HCT116 (cell line): ENCODE measurements at regions not wholly inside any gene's neighbourhood (a gene's known extent, or its start where the extent isn't known, plus 50 kb on each side); places are given as distances from the start of the nearest gene placed in this dataset.

ENCODE experiments used
- EZH2 ChIP-seq: fragments of 200-600 bp; sonication (generic); IDR thresholded peaks from 2 replicates; pipeline ENCODE4 v1.6.1; 2017; ENCODE audit warnings: antibody characterized with exemption, mixed run types
- POLR2A ChIP-seq: IDR thresholded peaks from 2 replicates; pipeline ENCODE4 v1.7.0; 2011; ENCODE audit warnings: borderline replicate concordance; ENCODE audit not compliant: insufficient read depth, insufficient read length; ENCODE audit errors: extremely low read depth
- RAD21 ChIP-seq: IDR thresholded peaks from 2 replicates; pipeline ENCODE4 v1.6.1; 2012; ENCODE audit warnings: low read depth, mild to moderate bottlenecking
- TCF7L2 ChIP-seq: IDR thresholded peaks from 2 replicates; pipeline ENCODE4 v1.7.0; 2011; ENCODE audit warnings: borderline replicate concordance, inconsistent platforms; ENCODE audit not compliant: insufficient read depth, insufficient read length; ENCODE audit errors: extremely low read depth
- YY1 ChIP-seq: IDR thresholded peaks from 2 replicates; pipeline ENCODE4 v1.6.1; 2011; ENCODE audit warnings: low read length, low read depth, moderate library complexity, mild to moderate bottlenecking; ENCODE audit not compliant: insufficient replicate concordance; ENCODE audit errors: extremely low read depth
- ZNF274 ChIP-seq: fragments of 200-500 bp; sonication (Bioruptor generic); IDR thresholded peaks from 2 replicates; pipeline ENCODE4 v1.6.1; 2014; ENCODE audit warnings: mild to moderate bottlenecking, low read depth, low read length, inconsistent platforms
- TF ChIP-seq, protein P1 (sequence below), 3 experiments: fragments of 200-600 bp in 1 of 3; sonication (generic) in 1 of 3; IDR thresholded peaks in 2 of 3; conservative IDR thresholded peaks in 1 of 3; 2 replicates each; pipeline ENCODE4 v1.5.1; 2012 to 2017; ENCODE audit warnings: low read depth in 2 of 3, low read length in 2 of 3, antibody characterized with exemption in 1 of 3, borderline replicate concordance in 1 of 3, control low read depth in 1 of 3, mild to moderate bottlenecking in 1 of 3, mixed read lengths in 1 of 3, mixed run types in 1 of 3, moderate library complexity in 1 of 3; ENCODE audit not compliant: insufficient read depth in 1 of 3
- TF ChIP-seq, protein P2 (sequence below): IDR thresholded peaks from 2 replicates; pipeline ENCODE4 v1.6.1; 2012
- TF ChIP-seq, protein P3 (sequence below): IDR thresholded peaks from 2 replicates; pipeline ENCODE4 v1.6.1; 2012; ENCODE audit warnings: low read depth
- TF ChIP-seq, protein P4 (sequence below): IDR thresholded peaks from 2 replicates; pipeline ENCODE4 v1.6.1; 2011; ENCODE audit warnings: mild to moderate bottlenecking, low read length, moderate library complexity; ENCODE audit not compliant: insufficient replicate concordance; ENCODE audit errors: extremely low read depth

DNA sequence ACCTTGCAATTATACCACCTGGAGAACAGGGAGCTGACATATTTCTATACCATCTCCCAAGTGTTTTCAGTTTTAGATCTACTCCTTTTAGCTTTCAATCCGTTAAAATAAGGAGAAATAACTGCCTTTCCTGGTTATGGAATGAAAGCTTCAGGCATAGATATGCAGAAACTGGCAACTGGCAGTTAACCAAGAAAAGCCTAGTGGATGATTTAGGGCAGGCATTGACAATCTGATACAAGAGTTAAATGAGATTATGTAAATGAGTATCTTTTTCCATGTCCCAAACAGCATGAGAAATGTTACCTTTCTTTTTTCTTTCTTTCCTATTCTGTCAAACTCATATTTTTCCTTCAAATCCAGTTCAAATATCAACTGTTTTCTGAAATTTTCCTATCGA, 689.1 kb upstream of the DPPA4 start:
- TF ChIP-seq, protein P1, sequence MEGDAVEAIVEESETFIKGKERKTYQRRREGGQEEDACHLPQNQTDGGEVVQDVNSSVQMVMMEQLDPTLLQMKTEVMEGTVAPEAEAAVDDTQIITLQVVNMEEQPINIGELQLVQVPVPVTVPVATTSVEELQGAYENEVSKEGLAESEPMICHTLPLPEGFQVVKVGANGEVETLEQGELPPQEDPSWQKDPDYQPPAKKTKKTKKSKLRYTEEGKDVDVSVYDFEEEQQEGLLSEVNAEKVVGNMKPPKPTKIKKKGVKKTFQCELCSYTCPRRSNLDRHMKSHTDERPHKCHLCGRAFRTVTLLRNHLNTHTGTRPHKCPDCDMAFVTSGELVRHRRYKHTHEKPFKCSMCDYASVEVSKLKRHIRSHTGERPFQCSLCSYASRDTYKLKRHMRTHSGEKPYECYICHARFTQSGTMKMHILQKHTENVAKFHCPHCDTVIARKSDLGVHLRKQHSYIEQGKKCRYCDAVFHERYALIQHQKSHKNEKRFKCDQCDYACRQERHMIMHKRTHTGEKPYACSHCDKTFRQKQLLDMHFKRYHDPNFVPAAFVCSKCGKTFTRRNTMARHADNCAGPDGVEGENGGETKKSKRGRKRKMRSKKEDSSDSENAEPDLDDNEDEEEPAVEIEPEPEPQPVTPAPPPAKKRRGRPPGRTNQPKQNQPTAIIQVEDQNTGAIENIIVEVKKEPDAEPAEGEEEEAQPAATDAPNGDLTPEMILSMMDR (IDR thresholded peaks at IDR 0.05 in 2 of 3, conservative IDR thresholded peaks at IDR 0.05 in 1 of 3; ENCODE audit: borderline replicate concordance in 1 of 3, insufficient read depth in 1 of 3, low read depth in 2 of 3, low read length in 2 of 3): no peak
- TF ChIP-seq TCF7L2 (no peak), POLR2A (no peak), EZH2 (no peak), RAD21 (no peak), ZNF274 (no peak), YY1 (no peak)
- TF ChIP-seq, protein P2, sequence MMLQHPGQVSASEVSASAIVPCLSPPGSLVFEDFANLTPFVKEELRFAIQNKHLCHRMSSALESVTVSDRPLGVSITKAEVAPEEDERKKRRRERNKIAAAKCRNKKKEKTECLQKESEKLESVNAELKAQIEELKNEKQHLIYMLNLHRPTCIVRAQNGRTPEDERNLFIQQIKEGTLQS: no peak
- TF ChIP-seq, protein P3, sequence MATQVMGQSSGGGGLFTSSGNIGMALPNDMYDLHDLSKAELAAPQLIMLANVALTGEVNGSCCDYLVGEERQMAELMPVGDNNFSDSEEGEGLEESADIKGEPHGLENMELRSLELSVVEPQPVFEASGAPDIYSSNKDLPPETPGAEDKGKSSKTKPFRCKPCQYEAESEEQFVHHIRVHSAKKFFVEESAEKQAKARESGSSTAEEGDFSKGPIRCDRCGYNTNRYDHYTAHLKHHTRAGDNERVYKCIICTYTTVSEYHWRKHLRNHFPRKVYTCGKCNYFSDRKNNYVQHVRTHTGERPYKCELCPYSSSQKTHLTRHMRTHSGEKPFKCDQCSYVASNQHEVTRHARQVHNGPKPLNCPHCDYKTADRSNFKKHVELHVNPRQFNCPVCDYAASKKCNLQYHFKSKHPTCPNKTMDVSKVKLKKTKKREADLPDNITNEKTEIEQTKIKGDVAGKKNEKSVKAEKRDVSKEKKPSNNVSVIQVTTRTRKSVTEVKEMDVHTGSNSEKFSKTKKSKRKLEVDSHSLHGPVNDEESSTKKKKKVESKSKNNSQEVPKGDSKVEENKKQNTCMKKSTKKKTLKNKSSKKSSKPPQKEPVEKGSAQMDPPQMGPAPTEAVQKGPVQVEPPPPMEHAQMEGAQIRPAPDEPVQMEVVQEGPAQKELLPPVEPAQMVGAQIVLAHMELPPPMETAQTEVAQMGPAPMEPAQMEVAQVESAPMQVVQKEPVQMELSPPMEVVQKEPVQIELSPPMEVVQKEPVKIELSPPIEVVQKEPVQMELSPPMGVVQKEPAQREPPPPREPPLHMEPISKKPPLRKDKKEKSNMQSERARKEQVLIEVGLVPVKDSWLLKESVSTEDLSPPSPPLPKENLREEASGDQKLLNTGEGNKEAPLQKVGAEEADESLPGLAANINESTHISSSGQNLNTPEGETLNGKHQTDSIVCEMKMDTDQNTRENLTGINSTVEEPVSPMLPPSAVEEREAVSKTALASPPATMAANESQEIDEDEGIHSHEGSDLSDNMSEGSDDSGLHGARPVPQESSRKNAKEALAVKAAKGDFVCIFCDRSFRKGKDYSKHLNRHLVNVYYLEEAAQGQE: no peak
- TF ChIP-seq, protein P4, sequence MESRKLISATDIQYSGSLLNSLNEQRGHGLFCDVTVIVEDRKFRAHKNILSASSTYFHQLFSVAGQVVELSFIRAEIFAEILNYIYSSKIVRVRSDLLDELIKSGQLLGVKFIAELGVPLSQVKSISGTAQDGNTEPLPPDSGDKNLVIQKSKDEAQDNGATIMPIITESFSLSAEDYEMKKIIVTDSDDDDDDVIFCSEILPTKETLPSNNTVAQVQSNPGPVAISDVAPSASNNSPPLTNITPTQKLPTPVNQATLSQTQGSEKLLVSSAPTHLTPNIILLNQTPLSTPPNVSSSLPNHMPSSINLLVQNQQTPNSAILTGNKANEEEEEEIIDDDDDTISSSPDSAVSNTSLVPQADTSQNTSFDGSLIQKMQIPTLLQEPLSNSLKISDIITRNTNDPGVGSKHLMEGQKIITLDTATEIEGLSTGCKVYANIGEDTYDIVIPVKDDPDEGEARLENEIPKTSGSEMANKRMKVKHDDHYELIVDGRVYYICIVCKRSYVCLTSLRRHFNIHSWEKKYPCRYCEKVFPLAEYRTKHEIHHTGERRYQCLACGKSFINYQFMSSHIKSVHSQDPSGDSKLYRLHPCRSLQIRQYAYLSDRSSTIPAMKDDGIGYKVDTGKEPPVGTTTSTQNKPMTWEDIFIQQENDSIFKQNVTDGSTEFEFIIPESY: no peak
